ENCODE measurements at regions not wholly inside any gene's neighbourhood (a gene's known extent, or its start where the extent isn't known, plus 50 kb on each side); places are given as distances from the start of the nearest gene placed in this dataset.

- TF ChIP-seq CTCF (IDR thresholded peaks at IDR 0.05): no peak
- TF ChIP-seq POLR2A (IDR thresholded peaks at IDR 0.05): no peak
- TF ChIP-seq POLR2AphosphoS5 (IDR thresholded peaks at IDR 0.05): no peak
These were observed 425.2 kb downstream of the METTL4 start for GRCh38 chr18:2146092-2146491.

All from breast epithelium (tissue), 3 donors.